ENCODE measurements at regions not wholly inside any gene's neighbourhood (a gene's known extent, or its start where the extent isn't known, plus 50 kb on each side); places are given as distances from the start of the nearest gene placed in this dataset.
"Not testable (repeated sequence)": the region's sequence is repeated elsewhere in the genome, so short reads cannot be mapped to it uniquely, and the experiment has no call there.

- Mint-ChIP-seq H3K36me3 (ENCODE audit: low read depth) (no peaks in the 10 kb centered on the region), H3K27ac (no peak overlapping the region), H3K9me3 (no peaks in the 10 kb centered on the region), H3K4me3 (no peak overlapping the region), H3K27me3 (peaks cover 1% of the 10 kb centered on the region), H3K4me1 (no peaks in the 10 kb centered on the region)
- ATAC-seq (no peak), DNase-seq (no peak)
These were observed 319.6 kb upstream of the IL12A start for GRCh38 chr3:159668990-159669476.

GRCh38 chr3:159669766-159670165 lies 318.9 kb upstream of the IL12A start:
- Mint-ChIP-seq H3K9me3 (no peaks in the 10 kb centered on the region), H3K27ac (no peak overlapping the region), H3K4me1 (no peaks in the 10 kb centered on the region), H3K4me3 (no peak overlapping the region), H3K36me3 (ENCODE audit: low read depth) (no peaks in the 10 kb centered on the region), H3K27me3 (peaks cover 1% of the 10 kb centered on the region)
- ATAC-seq (no peak), DNase-seq (no peak)

- Mint-ChIP-seq H3K27me3 (no peaks in the 10 kb centered on the region), H3K4me1 (no peaks in the 10 kb centered on the region), H3K36me3 (ENCODE audit: low read depth) (no peaks in the 10 kb centered on the region), H3K27ac (no peak overlapping the region), H3K4me3 (no peak overlapping the region), H3K9me3 (no peaks in the 10 kb centered on the region)
- ATAC-seq (no peak), DNase-seq (no peak)
These were observed 315.6 kb upstream of the IL12A start for GRCh38 chr3:159672728-159673688.

DNA sequence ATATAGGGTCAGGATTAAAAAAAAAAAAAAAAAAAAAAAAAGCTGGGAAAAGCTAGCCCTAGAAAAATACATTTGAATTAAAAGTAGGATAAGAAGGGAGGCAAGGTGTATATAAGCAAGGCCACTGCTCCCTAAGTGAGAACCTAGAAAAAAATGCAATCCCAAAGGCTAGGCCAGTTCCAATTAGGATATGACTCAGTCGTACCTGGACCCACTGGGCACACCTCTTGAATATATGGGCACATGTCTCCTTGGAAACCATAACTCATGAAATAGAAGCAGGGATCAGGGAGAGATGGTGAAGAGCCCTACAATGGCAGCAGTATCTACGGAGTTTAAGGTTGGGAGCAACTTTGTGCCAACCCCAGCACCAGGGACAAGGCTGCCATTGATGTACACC lies 314.1 kb upstream of the IL12A start:
- no peaks in the 10 kb centered on the region for H3K27me3 Mint-ChIP-seq
- H3K27ac Mint-ChIP-seq = no peak overlapping the region
- DNase-seq (no peak), ATAC-seq (no peak)
- no peaks in the 10 kb centered on the region for H3K9me3 Mint-ChIP-seq
- no peaks in the 10 kb centered on the region for H3K4me1 Mint-ChIP-seq
- no peak overlapping the region for H3K4me3 Mint-ChIP-seq
- H3K36me3 Mint-ChIP-seq (ENCODE audit: low read depth) = no peaks in the 10 kb centered on the region

- Mint-ChIP-seq H3K27ac (no peak overlapping the region), H3K27me3 (no peaks in the 10 kb centered on the region), H3K36me3 (ENCODE audit: low read depth) (no peaks in the 10 kb centered on the region), H3K4me1 (no peaks in the 10 kb centered on the region), H3K9me3 (no peaks in the 10 kb centered on the region), H3K4me3 (no peak overlapping the region)
- DNase-seq = no peak
- no peak for ATAC-seq
These were observed 313.4 kb upstream of the IL12A start for GRCh38 chr3:159675285-159675684.

- no peak overlapping the region for H3K4me3 Mint-ChIP-seq
- H3K4me1 Mint-ChIP-seq = no peaks in the 10 kb centered on the region
- no peaks in the 10 kb centered on the region for H3K36me3 Mint-ChIP-seq (ENCODE audit: low read depth)
- no peak overlapping the region for H3K27ac Mint-ChIP-seq
- H3K9me3 Mint-ChIP-seq = no peaks in the 10 kb centered on the region
- H3K27me3 Mint-ChIP-seq = no peaks in the 10 kb centered on the region
- no peak for DNase-seq
- ATAC-seq = no peak
These were observed 308.7 kb upstream of the IL12A start for GRCh38 chr3:159679900-159680299.

GRCh38 chr3:159681717-159682116 lies 306.9 kb upstream of the IL12A start:
- H3K36me3 Mint-ChIP-seq (ENCODE audit: low read depth); ATAC-seq; DNase-seq; H3K4me3 Mint-ChIP-seq; H3K27me3 Mint-ChIP-seq; H3K27ac Mint-ChIP-seq; H3K4me1 Mint-ChIP-seq; H3K9me3 Mint-ChIP-seq: not testable (repeated sequence)

DNA sequence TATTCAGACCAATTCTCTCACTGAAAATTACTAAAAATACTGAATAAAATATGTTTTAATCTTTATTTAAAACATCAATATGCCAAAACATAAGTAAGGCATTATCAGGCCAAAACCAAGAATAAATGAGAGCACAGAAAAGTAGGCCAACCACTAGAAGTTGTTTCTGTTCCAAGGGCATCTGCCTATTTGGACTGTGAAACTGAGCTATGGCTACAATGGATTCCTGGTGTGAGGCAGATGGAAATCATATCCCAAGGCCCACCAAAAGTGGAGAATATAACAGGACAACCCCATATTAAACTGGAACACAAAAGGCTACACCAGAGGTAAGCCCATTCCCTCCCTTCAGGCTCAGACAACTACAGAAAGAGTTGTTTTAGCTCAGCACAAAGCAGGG lies 302.8 kb upstream of the IL12A start:
- Mint-ChIP-seq H3K27me3 (no peaks in the 10 kb centered on the region), H3K36me3 (ENCODE audit: low read depth) (no peaks in the 10 kb centered on the region)
- no peak for ATAC-seq

GRCh38 chr3:159693226-159693625 lies 295.4 kb upstream of the IL12A start:
- H3K36me3 Mint-ChIP-seq (ENCODE audit: low read depth) = peaks cover 1% of the 10 kb centered on the region
- no peaks in the 10 kb centered on the region for H3K27me3 Mint-ChIP-seq
- H3K9me3 Mint-ChIP-seq = peaks cover 14% of the 10 kb centered on the region
- no peaks in the 10 kb centered on the region for H3K4me1 Mint-ChIP-seq
- no peak overlapping the region for H3K27ac Mint-ChIP-seq
- no peak for DNase-seq
- ATAC-seq = no peak
- H3K4me3 Mint-ChIP-seq = no peak overlapping the region

More for the DNA sequence above, 302.8 kb upstream of the IL12A start:
- DNase-seq = no peak
- Mint-ChIP-seq H3K4me1 (no peaks in the 10 kb centered on the region), H3K27ac (no peak overlapping the region), H3K9me3 (peaks cover 14% of the 10 kb centered on the region), H3K4me3 (no peak overlapping the region)

DNA sequence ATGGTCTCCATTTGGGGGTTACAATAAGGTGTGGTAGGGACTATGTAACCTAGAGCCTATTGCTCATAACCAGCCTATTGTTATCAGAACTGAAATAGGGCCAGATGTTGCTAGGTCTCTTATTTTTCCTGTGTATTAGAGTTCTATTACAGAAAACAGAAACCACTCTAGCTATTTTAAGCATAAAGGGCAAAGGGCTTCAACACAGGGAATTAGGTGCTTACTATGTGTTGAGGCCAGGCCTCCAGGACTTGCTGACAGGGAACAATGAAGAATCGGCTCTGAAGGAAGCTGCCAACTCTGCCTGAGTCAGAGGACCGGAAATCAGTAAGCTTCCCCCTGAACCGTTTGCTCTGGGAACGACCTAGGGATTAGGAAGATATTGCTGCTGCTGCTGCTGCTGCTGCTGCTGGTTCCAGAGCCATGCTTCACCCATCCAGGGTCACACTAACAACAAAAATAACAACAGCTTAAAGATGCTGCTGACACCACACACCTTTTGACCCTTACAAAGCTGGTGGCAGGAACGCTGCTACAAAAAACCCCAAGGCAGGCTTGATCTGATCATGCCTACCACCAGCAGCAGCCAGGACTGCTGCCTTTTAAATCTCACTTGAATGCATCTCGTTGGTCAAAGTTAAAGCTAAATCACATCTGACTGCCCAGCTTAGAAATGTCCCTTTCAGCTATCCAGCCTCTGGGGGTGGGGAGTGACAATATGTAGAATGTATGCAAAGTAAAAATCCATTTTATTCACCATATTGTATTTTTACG lies 276.9 kb upstream of the IL12A start:
- H3K9me3 Mint-ChIP-seq = no peaks in the 10 kb centered on the region
- no peaks in the 10 kb centered on the region for H3K4me1 Mint-ChIP-seq
- ATAC-seq (no peak), DNase-seq (no peak)
- H3K27ac Mint-ChIP-seq = no peak overlapping the region
- H3K4me3 Mint-ChIP-seq = no peak overlapping the region
- H3K27me3 Mint-ChIP-seq = no peaks in the 10 kb centered on the region
- no peaks in the 10 kb centered on the region for H3K36me3 Mint-ChIP-seq (ENCODE audit: low read depth)

- H3K4me3 Mint-ChIP-seq = no peak overlapping the region
- H3K4me1 Mint-ChIP-seq = no peaks in the 10 kb centered on the region
These were observed 267.3 kb upstream of the IL12A start for GRCh38 chr3:159721324-159721723.

DNA sequence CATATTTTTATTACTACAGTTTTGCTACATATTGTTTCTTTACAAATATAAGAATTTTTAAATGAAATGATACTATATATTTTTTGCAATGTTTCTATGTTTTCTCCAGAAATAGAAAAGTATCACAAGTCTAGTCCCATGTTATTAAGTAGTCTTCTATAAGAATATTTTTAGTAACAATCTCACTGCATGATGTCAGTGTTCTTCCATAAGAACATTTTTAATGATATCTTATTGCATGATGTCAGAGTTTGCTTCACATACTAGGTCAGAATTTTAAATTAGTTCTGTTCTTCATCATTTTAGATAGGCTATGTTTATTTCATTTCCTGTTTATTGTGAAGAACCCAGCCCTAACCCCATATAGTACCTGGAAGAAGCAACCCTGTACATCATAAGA lies 265.3 kb upstream of the IL12A start:
- no peak overlapping the region for H3K27ac Mint-ChIP-seq
- H3K4me1 Mint-ChIP-seq = no peaks in the 10 kb centered on the region
- no peaks in the 10 kb centered on the region for H3K36me3 Mint-ChIP-seq (ENCODE audit: low read depth)
- no peak for ATAC-seq
- H3K27me3 Mint-ChIP-seq = no peaks in the 10 kb centered on the region
- H3K9me3 Mint-ChIP-seq = no peaks in the 10 kb centered on the region
- H3K4me3 Mint-ChIP-seq = no peak overlapping the region
- no peak for DNase-seq

More at GRCh38 chr3:159721324-159721723, 267.3 kb upstream of the IL12A start:
- Mint-ChIP-seq H3K27ac (no peak overlapping the region), H3K27me3 (no peaks in the 10 kb centered on the region), H3K36me3 (ENCODE audit: low read depth) (no peaks in the 10 kb centered on the region), H3K9me3 (no peaks in the 10 kb centered on the region)
- no peak for DNase-seq
- ATAC-seq = no peak

DNA sequence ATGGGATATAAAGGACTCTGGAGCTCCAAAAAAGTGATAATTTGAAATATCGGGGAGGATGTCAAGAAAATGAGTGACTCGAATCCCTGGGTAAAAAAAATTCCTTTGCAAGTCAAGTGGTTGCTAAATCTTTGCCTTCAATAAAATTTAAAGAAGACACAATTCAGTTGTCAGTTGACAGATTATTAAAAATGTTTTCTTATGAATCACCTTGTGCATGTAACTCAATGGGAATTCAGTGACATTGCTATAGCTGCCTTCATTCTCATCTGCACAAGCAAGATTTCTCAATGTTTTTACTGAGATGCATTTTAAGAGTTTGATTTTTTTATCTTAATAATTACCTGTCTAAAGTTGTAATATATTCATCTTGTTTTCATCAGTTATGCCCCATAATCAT lies 264.0 kb upstream of the IL12A start:
- H3K9me3 Mint-ChIP-seq = no peaks in the 10 kb centered on the region
- no peak overlapping the region for H3K4me3 Mint-ChIP-seq
- no peaks in the 10 kb centered on the region for H3K36me3 Mint-ChIP-seq (ENCODE audit: low read depth)
- H3K27me3 Mint-ChIP-seq = no peaks in the 10 kb centered on the region
- H3K27ac Mint-ChIP-seq = no peak overlapping the region
- no peak for DNase-seq
- H3K4me1 Mint-ChIP-seq = no peaks in the 10 kb centered on the region
- no peak for ATAC-seq

- no peak for DNase-seq
- Mint-ChIP-seq H3K4me3 (no peak overlapping the region), H3K4me1 (no peaks in the 10 kb centered on the region), H3K36me3 (ENCODE audit: low read depth) (no peaks in the 10 kb centered on the region), H3K27ac (no peak overlapping the region), H3K9me3 (no peaks in the 10 kb centered on the region), H3K27me3 (no peaks in the 10 kb centered on the region)
- no peak for ATAC-seq
These were observed 262.2 kb upstream of the IL12A start for GRCh38 chr3:159726231-159726964.

Measured in activated naive CD8-positive, alpha-beta T cell treated with anti-CD3 and anti-CD28 coated beads, Interleukin-2, amount 50 U/mL, for 24 hours (primary cell).